A549 (cell line): ENCODE measurements at regions not wholly inside any gene's neighbourhood (a gene's known extent, or its start where the extent isn't known, plus 50 kb on each side); places are given as distances from the start of the nearest gene placed in this dataset.

Experiments
- ATAC-seq, 2 experiments: fragments of 200-7000 bp in 1 of 2; fragments of >200 bp in 1 of 2; cut with Nextera tagmentation in 1 of 2; cut with Tn5 transposase in 1 of 2; 3 replicates each; pipeline versions ENCODE4 v1.8.0 to v1.9.1; 2018 to 2020; ENCODE audit warnings: mild to moderate bottlenecking in 1 of 2, moderate library complexity in 1 of 2
- CTCF ChIA-PET: fragments of 300-600 bp; sonication (Branson Sonifier 250); formaldehyde crosslinking; extraction: SDS; loops from one replicate; lab custom pipeline; 2021; ENCODE audit warnings: antibody characterized with exemption, inconsistent platforms; lab: Yijun Ruan, JAX
- POLR2A ChIA-PET: fragments of 350-600 bp; formaldehyde crosslinking; extraction: SDS; loops from one replicate; lab custom pipeline; 2021; ENCODE audit warnings: antibody characterized with exemption, inconsistent platforms; lab: Yijun Ruan, JAX
- DNase-seq, 2 experiments: peaks; one replicate each; pipeline versions ENCODE4 v3.0.0 to v3.0.0-alpha.2; 2011 to 2016; ENCODE audit warnings: low read depth in 1 of 2, low spot score in 1 of 2
- FAIRE-seq: peaks from 2 replicates; lab custom pipeline; 2011; peaks lifted over from hg19 to GRCh38; lab: Jason Lieb, UNC
- H3K27ac ChIP-seq, 2 experiments: fragments of >200 bp; sonication (Bioruptor Twin); formaldehyde crosslinking; 3 replicates each; pipeline ENCODE4 v1.5.1; 2016 to 2017
- H3K4me1 ChIP-seq: fragments of >200 bp; sonication (Bioruptor Twin); formaldehyde crosslinking; 3 replicates; pipeline ENCODE4 v1.6.1; 2016
- H3K4me2 ChIP-seq: fragments of >200 bp; sonication (Bioruptor Twin); formaldehyde crosslinking; 3 replicates; pipeline ENCODE4 v1.6.1; 2016
- H3K4me3 ChIP-seq: fragments of >200 bp; sonication (Bioruptor Twin); formaldehyde crosslinking; 3 replicates; pipeline ENCODE4 v1.5.1; 2016
- H3K9me3 ChIP-seq: fragments of >200 bp; sonication (Bioruptor Twin); formaldehyde crosslinking; 3 replicates; pipeline ENCODE4 v1.6.1; 2016
- BCL3 ChIP-seq: fragments of >200 bp; sonication (Bioruptor Twin); formaldehyde crosslinking; IDR thresholded peaks from 3 replicates; pipeline ENCODE4 v1.6.1; 2016
- BHLHE40 ChIP-seq: IDR thresholded peaks from 2 replicates; pipeline ENCODE4 v1.6.1; 2012; ENCODE audit warnings: low read depth, low read length, inconsistent platforms
- CBX8 ChIP-seq: fragments of 200-600 bp; sonication (generic); IDR thresholded peaks from 2 replicates; pipeline ENCODE4 v1.6.1; 2016
- CHD4 ChIP-seq: fragments of 200-600 bp; sonication (generic); IDR thresholded peaks from 2 replicates; pipeline ENCODE4 v1.6.1; 2016; ENCODE audit warnings: antibody characterized with exemption, mild to moderate bottlenecking, borderline replicate concordance
- EHMT2 ChIP-seq: fragments of 200-600 bp; sonication (generic); IDR thresholded peaks from 2 replicates; pipeline ENCODE4 v1.6.1; 2016; ENCODE audit warnings: antibody characterized with exemption, low read depth, mild to moderate bottlenecking, moderate library complexity
- ELK1 ChIP-seq: fragments of 150-350 bp; IDR thresholded peaks from 2 replicates; pipeline ENCODE4 v1.6.1; 2014; ENCODE audit warnings: low read depth, mild to moderate bottlenecking, low read length
- FOSL2 ChIP-seq, 2 experiments: fragments of 450-650 bp in 1 of 2; fragments of >200 bp in 1 of 2; sonication (Bioruptor Twin) in 1 of 2; formaldehyde crosslinking; IDR thresholded peaks; 2 replicates each; pipeline versions ENCODE4 v1.5.0 to v1.6.1; 2016 to 2020; ENCODE audit warnings: mild to moderate bottlenecking in 1 of 2, moderate library complexity in 1 of 2
- FOXS1 ChIP-seq: fragments of 250-450 bp; sonication (Bioruptor Pico); IDR thresholded peaks from 2 replicates; pipeline ENCODE4 v1.5.0; 2020; ENCODE audit warnings: mild to moderate bottlenecking, moderate library complexity
- GATA3 ChIP-seq: IDR thresholded peaks from 2 replicates; pipeline ENCODE4 v1.6.1; 2012; ENCODE audit warnings: borderline replicate concordance
- HDAC2 ChIP-seq: fragments of 200-600 bp; sonication (generic); IDR thresholded peaks from 2 replicates; pipeline ENCODE4 v1.6.1; 2016
- HOXA7 ChIP-seq: fragments of 250-450 bp; sonication (Bioruptor Pico); IDR thresholded peaks from 2 replicates; pipeline ENCODE4 v1.5.0; 2020; ENCODE audit warnings: mild to moderate bottlenecking, moderate library complexity
- HOXB13 ChIP-seq: fragments of 250-450 bp; sonication (Bioruptor Pico); IDR thresholded peaks from 2 replicates; pipeline ENCODE4 v1.5.0; 2020; ENCODE audit warnings: low read depth, mild to moderate bottlenecking, moderate library complexity
- HOXB5 ChIP-seq: fragments of 250-450 bp; sonication (Bioruptor Pico); IDR thresholded peaks from 2 replicates; pipeline ENCODE4 v1.5.0; 2020; ENCODE audit warnings: mild to moderate bottlenecking, moderate library complexity
- JUN ChIP-seq, 2 experiments: fragments of >200 bp; sonication (Bioruptor Twin); formaldehyde crosslinking; IDR thresholded peaks; 2 replicates in 1 of 2; 3 replicates in 1 of 2; pipeline ENCODE4 v1.6.1; 2016 to 2017
- JUNB ChIP-seq: fragments of >200 bp; sonication (Bioruptor Twin); formaldehyde crosslinking; IDR thresholded peaks from 2 replicates; pipeline ENCODE4 v1.6.1; 2016
- NR3C1 ChIP-seq: fragments of >200 bp; sonication (Bioruptor Twin); formaldehyde crosslinking; IDR thresholded peaks from 3 replicates; pipeline ENCODE4 v1.6.1; 2017
- RAD21 ChIP-seq, 2 experiments: fragments of >200 bp in 1 of 2; sonication (Bioruptor Twin) in 1 of 2; formaldehyde crosslinking in 1 of 2; IDR thresholded peaks in 1 of 2; conservative IDR thresholded peaks in 1 of 2; 2 replicates in 1 of 2; 3 replicates in 1 of 2; pipeline ENCODE4 v1.6.1; 2012 to 2018; ENCODE audit warnings: inconsistent platforms in 1 of 2
- RCOR1 ChIP-seq: fragments of 150-350 bp; IDR thresholded peaks from 2 replicates; pipeline ENCODE4 v1.6.1; 2014; ENCODE audit warnings: antibody characterized with exemption, low read length, low read depth
- RNF2 ChIP-seq: fragments of 200-600 bp; sonication (generic); IDR thresholded peaks from 2 replicates; pipeline ENCODE4 v1.6.1; 2016; ENCODE audit warnings: low read depth, mild to moderate bottlenecking, antibody characterized with exemption, moderate library complexity, borderline replicate concordance
- ZC3H11A ChIP-seq: fragments of 450-650 bp; IDR thresholded peaks from 2 replicates; pipeline ENCODE4 v1.6.1; 2014; ENCODE audit warnings: antibody characterized with exemption, mild to moderate bottlenecking
- ZNF302 ChIP-seq: fragments of 250-450 bp; sonication (Bioruptor Pico); IDR thresholded peaks from 2 replicates; pipeline ENCODE4 v1.9.0; 2021; ENCODE audit warnings: inconsistent platforms, mild to moderate bottlenecking, moderate library complexity
- ZSCAN20 ChIP-seq: fragments of 250-450 bp; sonication (Bioruptor Pico); IDR thresholded peaks from 2 replicates; pipeline ENCODE4 v1.8.0; 2022; ENCODE audit warnings: mild to moderate bottlenecking, moderate library complexity
- WGBS: methylation state at CpG from one replicate; pipeline ENCODE4 v1.1.6; 2017; ENCODE audit errors: missing lambda C conversion rate; 5-methylcytosine and 5-hydroxymethylcytosine counted together

- H3K4me2 ChIP-seq, result no peak overlapping the region
- 7% methylated on average over 3 of the region's 3 CpGs for WGBS
- no peak overlapping the region for H3K27ac ChIP-seq
- no peaks in the 10 kb centered on the region for H3K4me1 ChIP-seq
- no peak for TF ChIP-seq HDAC2
- TF ChIP-seq FOSL2 (IDR thresholded peaks at IDR 0.05), result no peak
- TF ChIP-seq FOSL2 (CRISPR knock-in tag; IDR thresholded peaks at IDR 0.05), result no peak
- TF ChIP-seq GATA3, result no peak
- TF ChIP-seq BCL3, result no peak
- no peak for TF ChIP-seq ELK1
- no peak for TF ChIP-seq JUNB
- TF ChIP-seq EHMT2, result no peak
- TF ChIP-seq RCOR1, result no peak
- ChIA-PET POLR2A (no interaction called here), CTCF (no interaction called here)
- ATAC-seq (no peak), FAIRE-seq (no peak), DNase-seq (no peak)
- no peak overlapping the region for H3K4me3 ChIP-seq
- H3K9me3 ChIP-seq, result no peaks in the 10 kb centered on the region; the same call in 1 of the 3 replicates
These were observed 1239.0 kb downstream of the SLC16A7 start for GRCh38 chr12:60834806-60835205.

- Histone ChIP-seq H3K4me2 (no peak overlapping the region), H3K9me3 (no peaks in the 10 kb centered on the region; the same call in 1 of the 3 replicates)
- WGBS, result 14% methylated on average over 1 of the region's 1 CpG
- TF ChIP-seq CBX8, result no peak
- TF ChIP-seq ZNF302, result no peak
- no peak for TF ChIP-seq BHLHE40
- TF ChIP-seq CHD4, result no peak
- TF ChIP-seq FOXS1 (CRISPR knock-in tag), result no peak
- TF ChIP-seq BCL3, result no peak
- no peak for TF ChIP-seq ELK1
- no peak for TF ChIP-seq HOXA7 (CRISPR knock-in tag)
- TF ChIP-seq HDAC2, result no peak
- no peak for TF ChIP-seq JUN (IDR thresholded peaks at IDR 0.05)
- TF ChIP-seq RAD21 (conservative IDR thresholded peaks at IDR 0.05 in 1 of 2, IDR thresholded peaks at IDR 0.05 in 1 of 2), result no peak
- TF ChIP-seq FOSL2 (IDR thresholded peaks at IDR 0.05), result no peak
- no peak for TF ChIP-seq FOSL2 (CRISPR knock-in tag; IDR thresholded peaks at IDR 0.05)
- no peak for TF ChIP-seq NR3C1
- no peak for TF ChIP-seq HOXB5 (CRISPR knock-in tag)
- TF ChIP-seq RNF2, result no peak
- TF ChIP-seq EHMT2, result no peak
- TF ChIP-seq HOXB13, result no peak
- TF ChIP-seq JUNB, result no peak
- TF ChIP-seq, all 56 proteins: peak for 0
- Histone ChIP-seq H3K4me1 (no peaks in the 10 kb centered on the region), H3K27ac (no peak overlapping the region), H3K4me3 (no peak overlapping the region)
- no peak for ATAC-seq
- no peak for DNase-seq
- CTCF ChIA-PET, result no interaction called here
- POLR2A ChIA-PET, result no interaction called here
- no peak for FAIRE-seq
These were observed 1240.8 kb downstream of the SLC16A7 start for GRCh38 chr12:60836651-60837050.

GRCh38 chr12:60842181-60842580 is 1246.4 kb downstream of the SLC16A7 start:
- no peaks in the 10 kb centered on the region; the same call in 2 of the 3 replicates for H3K9me3 ChIP-seq
- H3K4me2 ChIP-seq, result no peak overlapping the region
- no peak for TF ChIP-seq JUNB
- no peak for TF ChIP-seq HOXB5 (CRISPR knock-in tag)
- TF ChIP-seq CHD4, result no peak
- no peak for TF ChIP-seq ZNF302
- no peak for TF ChIP-seq RCOR1
- no peak for TF ChIP-seq HOXB13
- no peak for TF ChIP-seq ZC3H11A
- TF ChIP-seq ZSCAN20, result no peak
- no peak overlapping the region for H3K4me3 ChIP-seq
- ChIA-PET CTCF (no interaction called here), POLR2A (no interaction called here)
- FAIRE-seq (no peak), ATAC-seq (no peak), DNase-seq (no peak)
- H3K27ac ChIP-seq, result no peak overlapping the region
- WGBS, result 46% methylated on average over 2 of the region's 2 CpGs
- H3K4me1 ChIP-seq, result no peaks in the 10 kb centered on the region
